ENCODE measurements at regions not wholly inside any gene's neighbourhood (a gene's known extent, or its start where the extent isn't known, plus 50 kb on each side); places are given as distances from the start of the nearest gene placed in this dataset.

GRCh38 chr6:44527181-44527580 is 139.7 kb downstream of the CDC5L start:
- Mint-ChIP-seq H3K36me3 (no peaks in the 10 kb centered on the region), H3K27ac (no peak overlapping the region), H3K27me3 (ENCODE audit: low read depth in 3 of 3) (peaks cover 0 to 10% (median 2%) of the 10 kb centered on the region in 3 donors), H3K4me1 (peaks cover 9 to 25% of the 10 kb centered on the region in 2 donors), H3K4me3 (no peak overlapping the region), H3K9me3 (peaks cover 0 to 4% (median 0%) of the 10 kb centered on the region in 6 donors)
- no peak for DNase-seq

GRCh38 chr6:44527583-44528369 is 140.3 kb downstream of the CDC5L start:
- no peak overlapping the region for H3K4me3 Mint-ChIP-seq
- H3K27ac Mint-ChIP-seq = no peak overlapping the region
- peaks cover 0 to 2% (median 0%) of the 10 kb centered on the region in 6 donors for H3K9me3 Mint-ChIP-seq
- H3K27me3 Mint-ChIP-seq (ENCODE audit: low read depth in 3 of 3) = peaks cover 0 to 10% (median 2%) of the 10 kb centered on the region in 3 donors
- H3K4me1 Mint-ChIP-seq = peaks cover 9 to 25% of the 10 kb centered on the region in 2 donors
- H3K36me3 Mint-ChIP-seq = no peaks in the 10 kb centered on the region
- DNase-seq = no peak

- Mint-ChIP-seq H3K27me3 (ENCODE audit: low read depth in 3 of 3) (peaks cover 0 to 10% (median 2%) of the 10 kb centered on the region in 3 donors), H3K4me3 (no peak overlapping the region), H3K9me3 (peaks cover 0 to 2% (median 0%) of the 10 kb centered on the region in 6 donors), H3K4me1 (peaks cover 9 to 25% of the 10 kb centered on the region in 2 donors), H3K36me3 (no peaks in the 10 kb centered on the region), H3K27ac (no peak overlapping the region)
- DNase-seq = no peak
These were observed 140.8 kb downstream of the CDC5L start for GRCh38 chr6:44528370-44528644.

GRCh38 chr6:44528716-44529115 is 141.2 kb downstream of the CDC5L start:
- H3K4me3 Mint-ChIP-seq = no peak overlapping the region
- H3K27me3 Mint-ChIP-seq (ENCODE audit: low read depth in 3 of 3) = peaks cover 0 to 10% (median 2%) of the 10 kb centered on the region in 3 donors
- no peaks in the 10 kb centered on the region for H3K36me3 Mint-ChIP-seq
- H3K9me3 Mint-ChIP-seq = peaks cover 0 to 2% (median 0%) of the 10 kb centered on the region in 6 donors
- DNase-seq = no peak
- H3K4me1 Mint-ChIP-seq = peaks cover 9 to 25% of the 10 kb centered on the region in 2 donors
- no peak overlapping the region for H3K27ac Mint-ChIP-seq

GRCh38 chr6:44529146-44529905 is 141.8 kb downstream of the CDC5L start:
- Mint-ChIP-seq H3K9me3 (no peaks in the 10 kb centered on the region), H3K27me3 (ENCODE audit: low read depth in 3 of 3) (peaks cover 0 to 10% (median 2%) of the 10 kb centered on the region in 3 donors), H3K4me1 (peaks cover 9 to 25% of the 10 kb centered on the region in 2 donors), H3K27ac (no peak overlapping the region), H3K36me3 (no peaks in the 10 kb centered on the region), H3K4me3 (no peak overlapping the region)
- no peak for DNase-seq

GRCh38 chr6:44530209-44530909 is 142.9 kb downstream of the CDC5L start:
- DNase-seq = no peak
- Mint-ChIP-seq H3K4me1 (peaks cover 4 to 16% of the 10 kb centered on the region in 2 donors), H3K27ac (no peak overlapping the region), H3K9me3 (no peaks in the 10 kb centered on the region), H3K4me3 (no peak overlapping the region), H3K27me3 (ENCODE audit: low read depth in 3 of 3) (peaks cover 0 to 8% (median 2%) of the 10 kb centered on the region in 3 donors), H3K36me3 (no peaks in the 10 kb centered on the region)

GRCh38 chr6:44530910-44531234 is 143.4 kb downstream of the CDC5L start:
- no peak for DNase-seq
- H3K36me3 Mint-ChIP-seq = no peaks in the 10 kb centered on the region
- H3K9me3 Mint-ChIP-seq = no peaks in the 10 kb centered on the region
- H3K4me3 Mint-ChIP-seq = no peak overlapping the region
- no peak overlapping the region for H3K27ac Mint-ChIP-seq
- peaks cover 0 to 8% (median 2%) of the 10 kb centered on the region in 3 donors for H3K27me3 Mint-ChIP-seq (ENCODE audit: low read depth in 3 of 3)
- H3K4me1 Mint-ChIP-seq = peaks cover 4 to 11% of the 10 kb centered on the region in 2 donors

- Mint-ChIP-seq H3K27ac (no peak overlapping the region), H3K4me3 (no peak overlapping the region), H3K36me3 (no peaks in the 10 kb centered on the region), H3K27me3 (ENCODE audit: low read depth in 3 of 3) (peaks cover 0 to 8% (median 2%) of the 10 kb centered on the region in 3 donors), H3K9me3 (no peaks in the 10 kb centered on the region), H3K4me1 (peaks cover 4 to 9% of the 10 kb centered on the region in 2 donors)
- no peak for DNase-seq
These were observed 144.0 kb downstream of the CDC5L start for GRCh38 chr6:44531442-44532015.

- Mint-ChIP-seq H3K27ac (no peak overlapping the region), H3K36me3 (no peaks in the 10 kb centered on the region), H3K4me1 (no peaks in the 10 kb centered on the region), H3K4me3 (no peak overlapping the region), H3K27me3 (ENCODE audit: low read depth in 3 of 3) (peaks cover 1 to 8% (median 2%) of the 10 kb centered on the region in 3 donors), H3K9me3 (no peaks in the 10 kb centered on the region)
- DNase-seq = no peak
These were observed 145.9 kb downstream of the CDC5L start for GRCh38 chr6:44533421-44533820.

GRCh38 chr6:44534291-44534690 is 146.8 kb downstream of the CDC5L start:
- peaks cover 1 to 5% (median 2%) of the 10 kb centered on the region in 3 donors for H3K27me3 Mint-ChIP-seq (ENCODE audit: low read depth in 3 of 3)
- DNase-seq = no peak
- H3K4me1 Mint-ChIP-seq = no peaks in the 10 kb centered on the region
- H3K9me3 Mint-ChIP-seq = no peaks in the 10 kb centered on the region
- H3K27ac Mint-ChIP-seq = no peak overlapping the region
- no peaks in the 10 kb centered on the region for H3K36me3 Mint-ChIP-seq
- no peak overlapping the region for H3K4me3 Mint-ChIP-seq

GRCh38 chr6:44535446-44535845 is 147.9 kb downstream of the CDC5L start:
- Mint-ChIP-seq H3K9me3 (no peaks in the 10 kb centered on the region), H3K36me3 (no peaks in the 10 kb centered on the region), H3K27me3 (ENCODE audit: low read depth in 3 of 3) (peaks cover 1 to 5% (median 2%) of the 10 kb centered on the region in 3 donors), H3K4me1 (no peaks in the 10 kb centered on the region), H3K27ac (no peak overlapping the region), H3K4me3 (no peak overlapping the region)
- no peak for DNase-seq

- no peak overlapping the region for H3K4me3 Mint-ChIP-seq
These were observed 148.5 kb downstream of the CDC5L start for GRCh38 chr6:44535967-44536366.

GRCh38 chr6:44537306-44538049 is 150.0 kb downstream of the CDC5L start:
- Mint-ChIP-seq H3K27ac (no peak overlapping the region), H3K4me3 (no peak overlapping the region), H3K9me3 (no peaks in the 10 kb centered on the region), H3K36me3 (no peaks in the 10 kb centered on the region), H3K27me3 (ENCODE audit: low read depth in 3 of 3) (peaks cover 2 to 5% (median 2%) of the 10 kb centered on the region in 3 donors), H3K4me1 (no peaks in the 10 kb centered on the region)
- DNase-seq = no peak

More at GRCh38 chr6:44535967-44536366, 148.5 kb downstream of the CDC5L start:
- H3K27me3 Mint-ChIP-seq (ENCODE audit: low read depth in 3 of 3) = peaks cover 1 to 5% (median 2%) of the 10 kb centered on the region in 3 donors
- H3K4me1 Mint-ChIP-seq = no peaks in the 10 kb centered on the region
- no peaks in the 10 kb centered on the region for H3K36me3 Mint-ChIP-seq
- H3K9me3 Mint-ChIP-seq = no peaks in the 10 kb centered on the region
- H3K27ac Mint-ChIP-seq = no peak overlapping the region
- no peak for DNase-seq
